ENCODE measurements at regions not wholly inside any gene's neighbourhood (a gene's known extent, or its start where the extent isn't known, plus 50 kb on each side); places are given as distances from the start of the nearest gene placed in this dataset.
"Not testable (repeated sequence)": the region's sequence is repeated elsewhere in the genome, so short reads cannot be mapped to it uniquely, and the experiment has no call there.

GRCh38 chr12:102653406-102653805, 173.0 kb upstream of the IGF1 start:
- no peak for DNase-seq

GRCh38 chr12:102652645-102653313, 172.4 kb upstream of the IGF1 start:
- DNase-seq, result no peak

- no peak for DNase-seq
Observed at GRCh38 chr12:102645968-102646367, 165.6 kb upstream of the IGF1 start.

- no peak for DNase-seq
Observed at GRCh38 chr12:102643879-102644575, 163.7 kb upstream of the IGF1 start.

- no peak for DNase-seq
Observed at GRCh38 chr12:102642199-102642598, 161.8 kb upstream of the IGF1 start.

- DNase-seq, result not testable (repeated sequence)
Observed at GRCh38 chr12:102640658-102641057, 160.3 kb upstream of the IGF1 start.

GRCh38 chr12:102638777-102639176, 158.4 kb upstream of the IGF1 start:
- no peak for DNase-seq

- DNase-seq, result no peak
Observed at GRCh38 chr12:102633981-102634605, 153.7 kb upstream of the IGF1 start.

- no peak for DNase-seq
Observed at GRCh38 chr12:102631274-102631673, 150.9 kb upstream of the IGF1 start.

GRCh38 chr12:102629262-102629888, 149.0 kb upstream of the IGF1 start:
- no peak for DNase-seq

- no peak for DNase-seq
Observed at GRCh38 chr12:102625819-102626218, 145.5 kb upstream of the IGF1 start.

- no peak for DNase-seq
Observed at GRCh38 chr12:102622618-102623017, 142.3 kb upstream of the IGF1 start.

GRCh38 chr12:102618197-102618877, 138.0 kb upstream of the IGF1 start:
- DNase-seq, result no peak

GRCh38 chr12:102616692-102617091, 136.3 kb upstream of the IGF1 start:
- DNase-seq, result no peak

- DNase-seq, result no peak
Observed at GRCh38 chr12:102611995-102612394, 131.6 kb upstream of the IGF1 start.

GRCh38 chr12:102609996-102610395, 129.6 kb upstream of the IGF1 start:
- DNase-seq, result no peak

- DNase-seq, result no peak
Observed at GRCh38 chr12:102603021-102603420, 122.7 kb upstream of the IGF1 start.

GRCh38 chr12:102602521-102602920, 122.2 kb upstream of the IGF1 start:
- no peak for DNase-seq

GRCh38 chr12:102601621-102602020, 121.3 kb upstream of the IGF1 start:
- no peak for DNase-seq

GRCh38 chr12:102596687-102597086, 116.3 kb upstream of the IGF1 start:
- no peak for DNase-seq

GRCh38 chr12:102596031-102596430, 115.7 kb upstream of the IGF1 start:
- DNase-seq, result no peak

GRCh38 chr12:102595315-102595714, 115.0 kb upstream of the IGF1 start:
- no peak for DNase-seq

GRCh38 chr12:102593134-102593533, 112.8 kb upstream of the IGF1 start:
- DNase-seq, result no peak
